GM10248 (cell line): ENCODE measurements at regions not wholly inside any gene's neighbourhood (a gene's known extent, or its start where the extent isn't known, plus 50 kb on each side); places are given as distances from the start of the nearest gene placed in this dataset.

ENCODE experiments used
- CTCF ChIA-PET: fragments of 300-600 bp; sonication (Branson Sonifier 250); formaldehyde crosslinking; extraction: SDS; loops from one replicate; lab custom pipeline; 2021; ENCODE audit warnings: antibody characterized with exemption; lab: Yijun Ruan, JAX
- POLR2A ChIA-PET: fragments of 350-650 bp; sonication (Branson Sonifier 250); formaldehyde crosslinking; extraction: SDS; loops from one replicate; lab custom pipeline; 2020; ENCODE audit warnings: antibody characterized with exemption; lab: Yijun Ruan, JAX
- DNase-seq: peaks from one replicate; pipeline ENCODE4 v3.0.0; 2012; ENCODE audit errors: extremely low spot score
- CTCF ChIP-seq: IDR thresholded peaks from 2 replicates; pipeline ENCODE4 v1.5.1; 2012; ENCODE audit warnings: mild to moderate bottlenecking, low read depth; ENCODE audit errors: extremely low read depth, missing control alignments, control extremely low read depth

GRCh38 chr5:77874691-77875090 lies 98.6 kb upstream of the TBCA start:
- CTCF ChIA-PET, result interaction anchor here (0.7 to 1.7 kb wide), 2 partner anchors 11 to 14 kb away, joined by 3 read pairs; no protein-coding TSS in a partner anchor
- DNase-seq, result no peak
- no peak for TF ChIP-seq CTCF
- POLR2A ChIA-PET, result no interaction called here

- ChIA-PET CTCF (no interaction called here), POLR2A (no interaction called here)
- DNase-seq, result no peak
- no peak for TF ChIP-seq CTCF
These were observed 97.1 kb upstream of the TBCA start for GRCh38 chr5:77873239-77873638.

- TF ChIP-seq CTCF, result no peak
- ChIA-PET POLR2A (no interaction called here), CTCF (no interaction called here)
- no peak for DNase-seq
These were observed 95.8 kb upstream of the TBCA start for GRCh38 chr5:77871946-77872345.

GRCh38 chr5:77871016-77871415 lies 94.9 kb upstream of the TBCA start:
- CTCF ChIA-PET, result no interaction called here
- no peak for TF ChIP-seq CTCF
- no peak for DNase-seq
- POLR2A ChIA-PET, result no interaction called here

GRCh38 chr5:77869116-77869798 lies 93.1 kb upstream of the TBCA start:
- ChIA-PET POLR2A (no interaction called here), CTCF (interaction anchor here (0.9 to 1.2 kb wide), 2 partner anchors 8 kb away, joined by 3 to 4 read pairs; no protein-coding TSS in a partner anchor)
- no peak for DNase-seq
- no peak for TF ChIP-seq CTCF

- CTCF ChIA-PET, result interaction anchor here (1.4 kb wide), 1 partner anchor 139 kb away, joined by 3 read pairs; no protein-coding TSS in a partner anchor
- TF ChIP-seq CTCF, result no peak
- no peak for DNase-seq
These were observed 91.8 kb upstream of the TBCA start for GRCh38 chr5:77867914-77868313.

More at GRCh38 chr5:77867914-77868313, 91.8 kb upstream of the TBCA start:
- POLR2A ChIA-PET, result no interaction called here
